ENCODE measurements at regions not wholly inside any gene's neighbourhood (a gene's known extent, or its start where the extent isn't known, plus 50 kb on each side); places are given as distances from the start of the nearest gene placed in this dataset.
A peak's percentile ranks its signal among the peaks of the same experiment; 100 is the strongest.

- H3K27me3 Mint-ChIP-seq, result no peaks in the 10 kb centered on the region
- no peaks in the 10 kb centered on the region for H3K9me3 Mint-ChIP-seq (ENCODE audit: low read depth)
- H3K36me3 Mint-ChIP-seq, result peaks cover 3% of the 10 kb centered on the region
- no peak overlapping the region for H3K27ac Mint-ChIP-seq
- peaks cover 30% of the 10 kb centered on the region for H3K4me1 Mint-ChIP-seq (ENCODE audit: low read depth)
- H3K4me3 Mint-ChIP-seq, result no peak overlapping the region
These were observed 114.4 kb downstream of the ZFP36L2 start for GRCh38 chr2:43111788-43112554.

GRCh38 chr2:43110442-43110871 lies 115.9 kb downstream of the ZFP36L2 start:
- no peak overlapping the region for H3K4me3 Mint-ChIP-seq
- H3K27ac Mint-ChIP-seq, result no peak overlapping the region
- peaks cover 35% of the 10 kb centered on the region for H3K4me1 Mint-ChIP-seq (ENCODE audit: low read depth)
- H3K27me3 Mint-ChIP-seq, result no peaks in the 10 kb centered on the region
- H3K36me3 Mint-ChIP-seq, result peaks cover 3% of the 10 kb centered on the region
- H3K9me3 Mint-ChIP-seq (ENCODE audit: low read depth), result no peaks in the 10 kb centered on the region

- H3K4me3 Mint-ChIP-seq, result no peak overlapping the region
- no peaks in the 10 kb centered on the region for H3K27me3 Mint-ChIP-seq
- H3K36me3 Mint-ChIP-seq, result peaks cover 3% of the 10 kb centered on the region
- H3K4me1 Mint-ChIP-seq (ENCODE audit: low read depth), result peaks cover 25% of the 10 kb centered on the region
- H3K9me3 Mint-ChIP-seq (ENCODE audit: low read depth), result no peaks in the 10 kb centered on the region
- peak overlapping the region; percentile 24 for H3K27ac Mint-ChIP-seq
These were observed 117.1 kb downstream of the ZFP36L2 start for GRCh38 chr2:43109261-43109743.

GRCh38 chr2:43107679-43108078 lies 118.7 kb downstream of the ZFP36L2 start:
- Mint-ChIP-seq H3K36me3 (peaks cover 8% of the 10 kb centered on the region), H3K4me1 (ENCODE audit: low read depth) (peaks cover 20% of the 10 kb centered on the region), H3K4me3 (no peak overlapping the region), H3K9me3 (ENCODE audit: low read depth) (no peaks in the 10 kb centered on the region), H3K27me3 (no peaks in the 10 kb centered on the region), H3K27ac (no peak overlapping the region)

- H3K27me3 Mint-ChIP-seq, result no peaks in the 10 kb centered on the region
- no peaks in the 10 kb centered on the region for H3K9me3 Mint-ChIP-seq (ENCODE audit: low read depth)
- H3K4me3 Mint-ChIP-seq, result no peak overlapping the region
- H3K4me1 Mint-ChIP-seq (ENCODE audit: low read depth), result peaks cover 22% of the 10 kb centered on the region
- H3K27ac Mint-ChIP-seq, result no peak overlapping the region
- H3K36me3 Mint-ChIP-seq, result peaks cover 8% of the 10 kb centered on the region
These were observed 119.6 kb downstream of the ZFP36L2 start for GRCh38 chr2:43106559-43107527.

GRCh38 chr2:43105586-43106558 lies 120.5 kb downstream of the ZFP36L2 start:
- peaks cover 8% of the 10 kb centered on the region for H3K36me3 Mint-ChIP-seq
- H3K27me3 Mint-ChIP-seq, result no peaks in the 10 kb centered on the region
- H3K27ac Mint-ChIP-seq, result no peak overlapping the region
- no peaks in the 10 kb centered on the region for H3K9me3 Mint-ChIP-seq (ENCODE audit: low read depth)
- no peak overlapping the region for H3K4me3 Mint-ChIP-seq
- peaks cover 22% of the 10 kb centered on the region for H3K4me1 Mint-ChIP-seq (ENCODE audit: low read depth)

GRCh38 chr2:43104763-43105162 lies 121.6 kb downstream of the ZFP36L2 start:
- Mint-ChIP-seq H3K4me3 (no peak overlapping the region), H3K36me3 (peaks cover 12% of the 10 kb centered on the region), H3K27me3 (no peaks in the 10 kb centered on the region), H3K27ac (no peak overlapping the region), H3K4me1 (ENCODE audit: low read depth) (peaks cover 26% of the 10 kb centered on the region), H3K9me3 (ENCODE audit: low read depth) (no peaks in the 10 kb centered on the region)

GRCh38 chr2:43104106-43104505 lies 122.3 kb downstream of the ZFP36L2 start:
- Mint-ChIP-seq H3K4me3 (no peak overlapping the region), H3K36me3 (peaks cover 14% of the 10 kb centered on the region), H3K27me3 (no peaks in the 10 kb centered on the region), H3K4me1 (ENCODE audit: low read depth) (peaks cover 24% of the 10 kb centered on the region), H3K9me3 (ENCODE audit: low read depth) (no peaks in the 10 kb centered on the region), H3K27ac (no peak overlapping the region)

- no peak overlapping the region for H3K27ac Mint-ChIP-seq
- peaks cover 17% of the 10 kb centered on the region for H3K36me3 Mint-ChIP-seq
- no peak overlapping the region for H3K4me3 Mint-ChIP-seq
- H3K4me1 Mint-ChIP-seq (ENCODE audit: low read depth), result peaks cover 18% of the 10 kb centered on the region
- no peaks in the 10 kb centered on the region for H3K27me3 Mint-ChIP-seq
- no peaks in the 10 kb centered on the region for H3K9me3 Mint-ChIP-seq (ENCODE audit: low read depth)
These were observed 123.4 kb downstream of the ZFP36L2 start for GRCh38 chr2:43103093-43103404.

- H3K36me3 Mint-ChIP-seq, result peaks cover 22% of the 10 kb centered on the region
- no peaks in the 10 kb centered on the region for H3K27me3 Mint-ChIP-seq
- H3K4me3 Mint-ChIP-seq, result no peak overlapping the region
- no peaks in the 10 kb centered on the region for H3K9me3 Mint-ChIP-seq (ENCODE audit: low read depth)
- H3K4me1 Mint-ChIP-seq (ENCODE audit: low read depth), result peaks cover 18% of the 10 kb centered on the region
- H3K27ac Mint-ChIP-seq, result no peak overlapping the region
These were observed 123.9 kb downstream of the ZFP36L2 start for GRCh38 chr2:43102366-43103092.

- Mint-ChIP-seq H3K9me3 (ENCODE audit: low read depth) (no peaks in the 10 kb centered on the region), H3K27ac (no peak overlapping the region), H3K27me3 (no peaks in the 10 kb centered on the region), H3K4me3 (no peak overlapping the region), H3K4me1 (ENCODE audit: low read depth) (peaks cover 15% of the 10 kb centered on the region), H3K36me3 (peaks cover 27% of the 10 kb centered on the region)
These were observed 124.7 kb downstream of the ZFP36L2 start for GRCh38 chr2:43101751-43102150.

- H3K27ac Mint-ChIP-seq, result no peak overlapping the region
- peaks cover 32% of the 10 kb centered on the region for H3K36me3 Mint-ChIP-seq
- no peak overlapping the region for H3K4me3 Mint-ChIP-seq
- no peaks in the 10 kb centered on the region for H3K9me3 Mint-ChIP-seq (ENCODE audit: low read depth)
- H3K27me3 Mint-ChIP-seq, result no peaks in the 10 kb centered on the region
- H3K4me1 Mint-ChIP-seq (ENCODE audit: low read depth), result peaks cover 10% of the 10 kb centered on the region
These were observed 125.3 kb downstream of the ZFP36L2 start for GRCh38 chr2:43100883-43101662.

GRCh38 chr2:43100362-43100882 lies 126.0 kb downstream of the ZFP36L2 start:
- Mint-ChIP-seq H3K4me3 (no peak overlapping the region), H3K9me3 (ENCODE audit: low read depth) (no peaks in the 10 kb centered on the region), H3K36me3 (peaks cover 33% of the 10 kb centered on the region), H3K27me3 (no peaks in the 10 kb centered on the region), H3K27ac (no peak overlapping the region), H3K4me1 (ENCODE audit: low read depth) (peaks cover 9% of the 10 kb centered on the region)

All from activated naive CD8-positive, alpha-beta T cell (primary cell).